Activated naive CD4-positive, alpha-beta T cell treated with anti-CD3 and anti-CD28 coated beads for 36 hours (primary cell): ENCODE measurements at regions not wholly inside any gene's neighbourhood (a gene's known extent, or its start where the extent isn't known, plus 50 kb on each side); places are given as distances from the start of the nearest gene placed in this dataset.

Experiments
- CTCF ChIA-PET: fragments of 350-600 bp; sonication (Branson Sonifier 250); formaldehyde crosslinking; loops from one replicate; lab custom pipeline; 2021; ENCODE audit warnings: antibody characterized with exemption; lab: Charles Lee
- DNase-seq: peaks from one replicate; pipeline ENCODE4 v3.0.0-alpha.2; 2020
- H3K27ac Mint-ChIP-seq: one replicate; pipeline ENCODE4 v1.8.0; 2021; ENCODE audit warnings: mild to moderate bottlenecking, mixed read lengths
- H3K27me3 Mint-ChIP-seq: one replicate; pipeline ENCODE4 v1.8.0; 2021; ENCODE audit warnings: low read depth, mixed read lengths
- H3K36me3 Mint-ChIP-seq: one replicate; pipeline ENCODE4 v1.8.0; 2021; ENCODE audit warnings: low read depth, mixed read lengths
- H3K4me1 Mint-ChIP-seq: one replicate; pipeline ENCODE4 v1.8.0; 2021; ENCODE audit warnings: low read depth, mixed read lengths
- H3K4me3 Mint-ChIP-seq: one replicate; pipeline ENCODE4 v1.8.0; 2021; ENCODE audit warnings: mild to moderate bottlenecking, moderate library complexity, mixed read lengths
- H3K9me3 Mint-ChIP-seq: one replicate; pipeline ENCODE4 v1.8.0; 2021; ENCODE audit warnings: mixed read lengths
- intact Hi-C: fragments of 100-400 bp; cut with micrococcal nuclease; formaldehyde crosslinking; loops from one replicate; pipeline ENCODE4 v1.15.1; 2023

DNA sequence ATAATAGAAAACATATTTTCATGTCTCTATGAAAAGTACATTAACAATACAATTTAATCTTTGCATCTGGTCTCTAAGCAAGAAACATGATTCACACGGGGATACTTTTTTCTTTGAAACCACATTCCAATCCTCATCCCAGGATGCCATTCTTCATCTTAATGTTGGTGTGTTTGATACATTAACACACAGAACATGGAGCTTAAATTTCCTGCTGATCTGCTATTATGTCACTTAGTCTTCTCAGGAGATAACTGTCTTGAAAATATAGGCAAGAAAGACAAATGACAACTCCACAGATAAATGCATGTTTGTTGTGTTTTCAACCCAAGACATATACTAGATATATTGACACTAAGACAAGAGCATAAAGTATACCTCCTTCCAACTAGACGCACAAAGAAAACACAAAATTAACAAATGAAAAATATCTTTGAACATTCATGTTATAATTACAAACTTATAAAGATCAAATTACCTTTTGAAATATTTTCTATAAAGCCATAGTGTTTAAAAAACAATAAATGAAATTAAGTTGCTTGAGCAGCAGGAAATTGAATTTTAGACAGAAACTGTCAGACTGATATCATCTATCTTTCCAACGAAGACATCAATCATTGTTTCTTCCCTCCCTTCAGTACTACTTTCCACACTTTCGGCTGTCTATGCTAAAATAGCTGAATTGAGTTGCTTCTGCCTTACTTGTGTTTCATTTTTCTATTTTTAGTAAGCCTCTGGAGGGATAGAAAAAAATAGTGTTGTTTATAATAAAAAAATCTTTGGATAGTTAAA, 1676.7 kb upstream of the CDH9 start:
- intact Hi-C loops = no loop called here
- no peak overlapping the region for H3K27ac Mint-ChIP-seq
- H3K27me3 Mint-ChIP-seq = no peaks in the 10 kb centered on the region
- H3K4me3 Mint-ChIP-seq = no peak overlapping the region
- DNase-seq = no peak
- peaks cover 3% of the 10 kb centered on the region for H3K9me3 Mint-ChIP-seq
- no peaks in the 10 kb centered on the region for H3K36me3 Mint-ChIP-seq
- no peaks in the 10 kb centered on the region for H3K4me1 Mint-ChIP-seq
- CTCF ChIA-PET = no interaction called here

- DNase-seq = no peak
- H3K36me3 Mint-ChIP-seq = no peaks in the 10 kb centered on the region
- CTCF ChIA-PET = no interaction called here
- no peaks in the 10 kb centered on the region for H3K4me1 Mint-ChIP-seq
- H3K27me3 Mint-ChIP-seq = no peaks in the 10 kb centered on the region
- H3K9me3 Mint-ChIP-seq = peaks cover 10% of the 10 kb centered on the region
- H3K27ac Mint-ChIP-seq = no peak overlapping the region
- intact Hi-C loops = no loop called here
- no peak overlapping the region for H3K4me3 Mint-ChIP-seq
These were observed 1672.0 kb upstream of the CDH9 start for GRCh38 chr5:28710360-28710759.

DNA sequence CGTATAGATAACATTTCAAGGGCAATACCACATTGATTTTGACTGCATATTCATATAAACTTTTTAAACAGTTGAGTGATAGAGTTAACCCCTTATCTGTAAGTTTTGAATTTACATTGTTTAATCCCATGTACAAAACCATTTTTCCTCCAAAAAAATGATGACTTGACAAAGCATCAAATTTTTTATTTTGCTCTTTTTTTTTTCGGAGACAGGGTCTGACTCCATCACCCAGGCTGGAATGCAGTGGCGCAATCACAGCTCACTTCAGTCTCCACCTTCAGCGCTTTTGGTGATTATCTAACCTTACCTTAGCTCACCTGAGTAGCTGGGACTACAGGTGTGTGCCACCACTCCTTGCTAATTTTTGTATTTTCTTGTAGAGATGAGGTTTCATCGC, 1670.1 kb upstream of the CDH9 start:
- Mint-ChIP-seq H3K27ac (no peak overlapping the region), H3K27me3 (no peaks in the 10 kb centered on the region), H3K4me1 (no peaks in the 10 kb centered on the region), H3K36me3 (no peaks in the 10 kb centered on the region), H3K9me3 (peaks cover 9% of the 10 kb centered on the region), H3K4me3 (no peak overlapping the region)
- CTCF ChIA-PET = no interaction called here
- no peak for DNase-seq
- intact Hi-C loops = no loop called here

- H3K36me3 Mint-ChIP-seq = no peaks in the 10 kb centered on the region
- H3K4me3 Mint-ChIP-seq = no peak overlapping the region
- intact Hi-C loops = no loop called here
These were observed 1669.3 kb upstream of the CDH9 start for GRCh38 chr5:28707706-28708105.

DNA sequence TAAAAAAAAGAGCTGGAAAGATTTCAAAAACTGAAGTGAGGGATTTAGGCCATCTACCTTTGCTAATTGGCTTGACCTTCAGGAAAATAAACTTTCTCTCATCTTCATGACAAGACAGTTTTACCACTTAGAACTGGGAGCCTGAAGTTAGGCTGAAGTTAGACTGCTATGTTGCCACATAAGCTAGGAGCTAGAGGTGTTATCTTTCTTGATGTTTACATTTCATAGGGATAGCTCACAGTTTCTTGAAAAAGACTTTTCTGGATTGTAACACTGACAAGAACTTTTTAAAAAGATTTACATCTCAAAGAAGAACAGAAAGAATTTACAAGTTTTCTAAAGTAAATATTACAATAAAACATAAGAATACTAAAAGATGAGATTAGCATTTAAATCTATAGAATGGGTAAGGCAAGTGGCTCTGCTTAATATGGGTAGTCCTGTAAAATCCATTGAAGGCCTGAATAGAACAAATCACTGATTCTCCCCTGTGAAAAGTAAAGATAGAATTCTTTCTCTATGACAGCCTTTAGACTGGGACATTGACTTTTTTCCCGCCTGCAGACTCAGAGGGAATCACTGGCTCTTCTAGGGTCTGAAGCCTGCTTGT, 1665.4 kb upstream of the CDH9 start:
- Mint-ChIP-seq H3K4me1 (no peaks in the 10 kb centered on the region), H3K27ac (no peak overlapping the region), H3K4me3 (no peak overlapping the region), H3K27me3 (no peaks in the 10 kb centered on the region), H3K9me3 (peaks cover 14% of the 10 kb centered on the region), H3K36me3 (no peaks in the 10 kb centered on the region)
- CTCF ChIA-PET = no interaction called here
- intact Hi-C loops = no loop called here
- no peak for DNase-seq

More at GRCh38 chr5:28707706-28708105, 1669.3 kb upstream of the CDH9 start:
- Mint-ChIP-seq H3K4me1 (no peaks in the 10 kb centered on the region), H3K27me3 (no peaks in the 10 kb centered on the region), H3K9me3 (peaks cover 9% of the 10 kb centered on the region), H3K27ac (no peak overlapping the region)
- CTCF ChIA-PET = no interaction called here
- no peak for DNase-seq

GRCh38 chr5:28691526-28691925, 1653.1 kb upstream of the CDH9 start:
- no peaks in the 10 kb centered on the region for H3K9me3 Mint-ChIP-seq
- CTCF ChIA-PET = no interaction called here

GRCh38 chr5:28685794-28686193, 1647.4 kb upstream of the CDH9 start:
- DNase-seq = no peak
- Mint-ChIP-seq H3K36me3 (no peaks in the 10 kb centered on the region), H3K9me3 (no peaks in the 10 kb centered on the region), H3K4me1 (no peaks in the 10 kb centered on the region), H3K27ac (no peak overlapping the region), H3K4me3 (no peak overlapping the region), H3K27me3 (no peaks in the 10 kb centered on the region)
- CTCF ChIA-PET = no interaction called here
- intact Hi-C loops = no loop called here

More at GRCh38 chr5:28691526-28691925, 1653.1 kb upstream of the CDH9 start:
- intact Hi-C loops = no loop called here
- Mint-ChIP-seq H3K27ac (no peak overlapping the region), H3K4me1 (no peaks in the 10 kb centered on the region), H3K36me3 (no peaks in the 10 kb centered on the region), H3K27me3 (no peaks in the 10 kb centered on the region), H3K4me3 (no peak overlapping the region)
- no peak for DNase-seq

- Mint-ChIP-seq H3K27ac (no peak overlapping the region), H3K4me1 (no peaks in the 10 kb centered on the region), H3K4me3 (no peak overlapping the region), H3K27me3 (no peaks in the 10 kb centered on the region), H3K9me3 (peaks cover 7% of the 10 kb centered on the region), H3K36me3 (no peaks in the 10 kb centered on the region)
- DNase-seq = no peak
- intact Hi-C loops = no loop called here
- CTCF ChIA-PET = no interaction called here
These were observed 1640.5 kb upstream of the CDH9 start for GRCh38 chr5:28678899-28679298.

DNA sequence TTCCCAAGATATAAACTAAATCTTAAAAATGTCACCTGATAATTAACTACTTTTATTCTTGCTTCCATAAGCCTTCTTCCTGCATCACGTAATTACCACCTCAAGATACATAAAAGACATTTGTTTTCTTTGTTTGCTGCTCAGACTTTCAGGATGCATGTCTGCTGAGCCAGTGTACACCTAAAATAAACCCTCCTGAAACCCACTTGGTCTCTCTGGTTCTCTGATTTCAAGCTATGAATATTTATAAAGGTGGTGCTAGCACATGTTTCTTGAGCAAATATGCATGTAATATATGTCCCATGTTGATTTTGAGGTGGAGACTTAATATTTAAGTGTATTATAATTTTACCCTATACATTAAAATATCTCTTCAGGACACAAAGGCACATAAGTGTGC, 1627.7 kb upstream of the CDH9 start:
- no peaks in the 10 kb centered on the region for H3K4me1 Mint-ChIP-seq
- CTCF ChIA-PET = no interaction called here
- peaks cover 12% of the 10 kb centered on the region for H3K9me3 Mint-ChIP-seq
- DNase-seq = no peak
- intact Hi-C loops = no loop called here
- no peak overlapping the region for H3K27ac Mint-ChIP-seq
- H3K4me3 Mint-ChIP-seq = no peak overlapping the region
- no peaks in the 10 kb centered on the region for H3K36me3 Mint-ChIP-seq
- no peaks in the 10 kb centered on the region for H3K27me3 Mint-ChIP-seq

DNA sequence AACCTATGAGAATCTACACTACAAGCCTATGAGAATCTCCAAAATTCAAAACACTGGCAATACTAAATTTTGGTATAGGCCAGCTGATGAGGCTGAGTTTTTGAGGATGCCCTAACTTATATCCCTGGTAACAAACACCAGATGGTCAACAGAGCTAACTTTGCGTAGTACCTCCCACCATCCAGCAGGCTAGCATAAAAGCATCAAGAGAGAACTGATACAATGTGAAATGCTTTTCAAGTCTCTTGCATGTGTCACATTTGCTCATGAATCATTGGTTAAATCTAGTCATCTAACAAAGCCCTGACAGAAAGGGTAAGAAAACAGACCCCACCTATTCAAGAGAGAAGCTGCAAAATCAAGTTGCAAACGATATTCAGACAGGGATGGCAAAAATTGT, 1609.7 kb upstream of the CDH9 start:
- Mint-ChIP-seq H3K9me3 (peaks cover 11% of the 10 kb centered on the region), H3K4me3 (no peak overlapping the region), H3K4me1 (no peaks in the 10 kb centered on the region), H3K27me3 (no peaks in the 10 kb centered on the region), H3K36me3 (no peaks in the 10 kb centered on the region), H3K27ac (no peak overlapping the region)
- intact Hi-C loops = no loop called here
- no peak for DNase-seq
- CTCF ChIA-PET = no interaction called here

GRCh38 chr5:28632607-28633006, 1594.2 kb upstream of the CDH9 start:
- Mint-ChIP-seq H3K36me3 (no peaks in the 10 kb centered on the region), H3K27ac (no peak overlapping the region), H3K4me3 (no peak overlapping the region), H3K4me1 (no peaks in the 10 kb centered on the region), H3K9me3 (peaks cover 5% of the 10 kb centered on the region), H3K27me3 (no peaks in the 10 kb centered on the region)
- CTCF ChIA-PET = no interaction called here
- no peak for DNase-seq
- intact Hi-C loops = no loop called here

GRCh38 chr5:28603869-28604268, 1565.5 kb upstream of the CDH9 start:
- Mint-ChIP-seq H3K9me3 (peaks cover 10% of the 10 kb centered on the region), H3K27me3 (no peaks in the 10 kb centered on the region), H3K4me3 (no peak overlapping the region), H3K4me1 (no peaks in the 10 kb centered on the region), H3K36me3 (no peaks in the 10 kb centered on the region), H3K27ac (no peak overlapping the region)
- CTCF ChIA-PET = no interaction called here
- intact Hi-C loops = no loop called here
- no peak for DNase-seq

GRCh38 chr5:28602429-28602828, 1564.0 kb upstream of the CDH9 start:
- Mint-ChIP-seq H3K36me3 (no peaks in the 10 kb centered on the region), H3K4me1 (no peaks in the 10 kb centered on the region), H3K27ac (no peak overlapping the region), H3K27me3 (no peaks in the 10 kb centered on the region), H3K4me3 (no peak overlapping the region), H3K9me3 (peaks cover 8% of the 10 kb centered on the region)
- intact Hi-C loops = no loop called here
- DNase-seq = no peak
- CTCF ChIA-PET = no interaction called here
